Activated T-helper 17 cell treated with anti-CD3 and anti-CD28 coated beads, Interleukin-2, amount 50 U/mL, for 72 hours (primary cell): ENCODE measurements at regions not wholly inside any gene's neighbourhood (a gene's known extent, or its start where the extent isn't known, plus 50 kb on each side); places are given as distances from the start of the nearest gene placed in this dataset.
"Not testable (repeated sequence)": the region's sequence is repeated elsewhere in the genome, so short reads cannot be mapped to it uniquely, and the experiment has no call there.

Experiments used
- ATAC-seq: fragments of 150-1000 bp; cut with Tn5 transposase; replicated peaks from 2 replicates; pipeline ENCODE4 v1.10.0; 2021; ENCODE audit warnings: mild to moderate bottlenecking, moderate library complexity
- H3K27ac Mint-ChIP-seq: one replicate; pipeline ENCODE4 v1.8.0; 2022; ENCODE audit warnings: mixed read lengths
- H3K27me3 Mint-ChIP-seq: one replicate; pipeline ENCODE4 v1.8.0; 2022; ENCODE audit warnings: mixed read lengths
- H3K36me3 Mint-ChIP-seq: one replicate; pipeline ENCODE4 v1.8.0; 2022; ENCODE audit warnings: low read depth, mild to moderate bottlenecking, mixed read lengths
- H3K4me1 Mint-ChIP-seq: one replicate; pipeline ENCODE4 v1.8.0; 2022; ENCODE audit warnings: mixed read lengths
- H3K4me3 Mint-ChIP-seq: one replicate; pipeline ENCODE4 v1.8.0; 2022; ENCODE audit warnings: mild to moderate bottlenecking, mixed read lengths
- H3K9me3 Mint-ChIP-seq: one replicate; pipeline ENCODE4 v1.8.0; 2022; ENCODE audit warnings: mixed read lengths

DNA sequence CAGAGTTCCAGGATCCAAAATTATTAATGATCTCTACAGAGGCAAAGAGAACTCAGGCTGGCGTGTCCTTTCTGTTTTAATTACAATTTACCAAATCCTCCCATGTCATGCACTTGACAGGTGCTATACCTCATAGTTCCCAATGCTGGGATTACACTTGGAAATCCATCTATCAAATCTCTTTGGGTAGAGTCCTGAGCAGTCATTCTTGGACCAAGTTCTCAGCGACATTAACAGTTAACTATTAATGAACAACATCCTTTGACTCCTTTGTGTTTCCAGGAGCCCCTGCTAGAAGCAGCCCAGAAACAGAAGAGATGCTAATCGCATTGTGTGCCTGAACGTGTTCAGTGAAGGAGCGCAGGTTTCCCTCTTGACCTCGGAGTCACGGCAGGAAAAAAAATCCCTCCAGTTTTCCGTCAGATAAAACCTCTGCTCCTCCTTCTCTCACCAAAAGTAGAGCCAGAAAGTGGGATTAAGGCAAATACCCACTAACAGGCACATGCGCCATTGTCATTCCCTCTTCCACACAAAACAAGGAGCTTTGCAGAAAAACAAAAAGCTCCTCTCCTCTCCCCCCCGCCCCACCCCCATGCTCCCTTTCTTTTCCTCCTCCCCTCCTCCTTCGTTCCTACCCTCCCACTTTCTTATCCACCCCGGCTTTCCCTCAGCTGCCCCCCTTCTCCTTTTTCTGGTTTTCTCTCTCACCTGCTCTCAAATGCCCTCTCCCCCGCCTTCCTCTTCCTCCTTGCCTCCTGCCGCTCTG lies 224.7 kb downstream of the ZIC5 start:
- Mint-ChIP-seq H3K27me3 (no peaks in the 10 kb centered on the region), H3K27ac (no peak overlapping the region), H3K9me3 (no peaks in the 10 kb centered on the region), H3K4me3 (no peak overlapping the region), H3K36me3 (no peaks in the 10 kb centered on the region), H3K4me1 (no peaks in the 10 kb centered on the region)
- ATAC-seq = no peak

GRCh38 chr13:99743094-99743493 lies 228.5 kb downstream of the ZIC5 start:
- ATAC-seq = no peak

DNA sequence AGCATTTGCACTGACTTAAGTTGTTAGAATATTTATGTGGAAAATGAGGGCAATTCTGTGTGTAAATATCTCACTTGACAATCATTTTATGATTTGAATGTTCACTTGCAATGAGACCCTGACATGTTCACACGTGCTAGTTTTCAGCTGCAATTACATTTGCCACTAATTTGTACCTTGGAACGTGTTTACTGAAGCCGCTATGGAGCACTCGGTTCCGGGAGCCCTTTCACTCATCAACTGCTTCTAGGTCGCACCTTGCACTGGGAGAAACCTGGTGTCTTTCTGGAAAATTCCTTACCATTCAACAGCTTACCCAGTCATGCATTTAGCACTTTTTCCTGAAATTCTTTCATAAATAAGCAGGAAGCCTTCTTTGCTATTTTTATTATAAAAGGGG lies 229.6 kb downstream of the ZIC5 start:
- no peak overlapping the region for H3K4me3 Mint-ChIP-seq
- no peaks in the 10 kb centered on the region for H3K36me3 Mint-ChIP-seq
- no peaks in the 10 kb centered on the region for H3K4me1 Mint-ChIP-seq
- no peaks in the 10 kb centered on the region for H3K9me3 Mint-ChIP-seq
- ATAC-seq = no peak
- no peaks in the 10 kb centered on the region for H3K27me3 Mint-ChIP-seq
- no peak overlapping the region for H3K27ac Mint-ChIP-seq

More at GRCh38 chr13:99743094-99743493, 228.5 kb downstream of the ZIC5 start:
- H3K4me1 Mint-ChIP-seq = no peaks in the 10 kb centered on the region
- H3K36me3 Mint-ChIP-seq = no peaks in the 10 kb centered on the region
- no peak overlapping the region for H3K27ac Mint-ChIP-seq
- no peaks in the 10 kb centered on the region for H3K9me3 Mint-ChIP-seq
- H3K4me3 Mint-ChIP-seq = no peak overlapping the region
- H3K27me3 Mint-ChIP-seq = no peaks in the 10 kb centered on the region

DNA sequence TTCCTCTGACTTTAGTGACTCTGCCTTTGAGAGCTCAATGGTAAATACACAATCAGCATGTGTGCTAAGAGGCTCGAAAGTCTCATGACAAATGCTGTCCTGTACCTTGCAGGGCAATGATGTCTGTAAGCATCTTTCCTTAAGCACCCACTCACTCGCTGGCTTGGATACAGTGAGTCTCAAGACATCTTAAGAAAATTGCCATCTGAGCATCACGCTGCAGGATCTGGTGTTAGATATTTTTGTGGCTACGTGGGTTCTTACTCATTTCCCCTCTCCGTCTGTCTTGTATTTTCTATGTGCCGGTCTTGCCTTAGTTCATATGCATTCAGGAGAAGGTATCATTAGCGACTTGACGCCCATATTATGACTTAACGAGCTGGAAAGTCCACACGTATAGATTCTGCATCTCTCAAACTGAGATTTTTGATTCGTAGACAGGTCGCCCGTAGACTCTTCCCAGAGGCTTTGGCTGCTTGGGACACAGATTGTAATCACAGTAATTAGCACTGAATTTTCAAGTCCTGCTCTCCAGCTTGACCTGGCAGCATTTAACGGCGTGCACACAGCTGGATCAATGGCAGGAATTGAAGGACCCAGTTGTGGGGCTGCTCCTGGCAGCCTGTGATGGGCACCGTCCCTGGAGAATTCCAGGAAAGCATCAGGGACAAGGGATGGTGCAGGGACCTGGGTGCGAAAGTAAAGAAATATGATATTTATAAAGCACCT lies 231.2 kb downstream of the ZIC5 start:
- Mint-ChIP-seq H3K4me3 (no peak overlapping the region), H3K36me3 (no peaks in the 10 kb centered on the region), H3K27ac (no peak overlapping the region), H3K27me3 (no peaks in the 10 kb centered on the region), H3K4me1 (no peaks in the 10 kb centered on the region), H3K9me3 (no peaks in the 10 kb centered on the region)
- no peak for ATAC-seq

DNA sequence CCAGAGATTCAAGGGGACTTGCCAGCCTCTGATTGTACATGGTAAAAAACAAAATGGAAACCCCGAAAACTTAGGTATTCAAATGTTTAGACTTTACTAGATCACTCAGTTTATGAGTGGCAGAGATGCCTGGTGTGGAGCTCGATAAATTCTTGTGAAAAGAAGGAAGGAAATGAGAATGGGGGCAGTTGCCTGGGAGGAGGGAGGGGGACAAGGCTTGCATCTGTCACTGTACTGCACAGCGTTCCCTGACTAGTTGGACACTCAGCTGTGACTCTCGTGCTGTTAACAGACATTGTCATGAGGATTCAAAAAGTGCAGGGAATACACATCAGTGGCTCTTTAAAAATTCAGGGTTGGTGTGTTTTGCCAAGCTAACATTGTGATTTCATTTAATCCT lies 232.9 kb downstream of the ZIC5 start:
- H3K9me3 Mint-ChIP-seq = no peaks in the 10 kb centered on the region
- ATAC-seq = no peak
- no peak overlapping the region for H3K27ac Mint-ChIP-seq
- H3K36me3 Mint-ChIP-seq = no peaks in the 10 kb centered on the region
- H3K27me3 Mint-ChIP-seq = no peaks in the 10 kb centered on the region
- no peak overlapping the region for H3K4me3 Mint-ChIP-seq
- H3K4me1 Mint-ChIP-seq = no peaks in the 10 kb centered on the region

DNA sequence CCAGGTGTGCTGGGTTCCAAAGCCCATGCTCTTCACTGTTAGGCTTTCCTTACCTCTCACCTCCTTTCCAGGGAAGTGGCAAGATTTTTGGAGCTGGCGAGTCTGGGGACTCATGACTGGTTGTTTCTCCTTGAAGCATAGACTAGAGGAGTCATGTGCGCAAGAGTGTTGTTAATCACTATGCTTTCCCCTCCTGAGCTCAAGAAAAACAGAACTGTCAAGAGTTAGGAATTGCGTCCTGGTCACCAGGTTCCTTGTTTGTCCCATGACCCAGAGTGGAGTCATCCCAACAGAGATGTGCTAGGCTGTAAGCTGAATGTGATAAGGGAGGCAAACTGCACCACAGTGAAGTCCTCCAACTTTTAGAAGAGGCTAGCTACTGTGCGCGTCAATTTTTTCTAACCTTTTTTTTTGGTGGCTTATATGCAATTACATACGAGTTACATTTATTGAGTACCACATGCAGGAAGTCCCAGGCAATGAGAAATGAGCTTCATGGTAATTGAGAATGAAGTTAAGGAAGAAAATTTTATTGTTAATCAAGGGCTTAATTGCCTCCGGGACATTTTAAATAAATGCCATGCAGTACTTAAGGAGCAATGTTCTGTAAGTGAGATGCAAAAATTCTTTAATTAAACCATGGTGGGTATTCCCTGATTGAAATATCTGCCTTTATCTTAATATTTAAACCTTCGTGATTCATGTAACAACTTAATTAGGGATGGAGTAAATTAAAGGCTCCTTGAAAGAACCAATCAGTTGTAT lies 233.9 kb downstream of the ZIC5 start:
- no peak overlapping the region for H3K4me3 Mint-ChIP-seq
- H3K27me3 Mint-ChIP-seq = no peaks in the 10 kb centered on the region
- no peak overlapping the region for H3K27ac Mint-ChIP-seq
- no peak for ATAC-seq
- H3K4me1 Mint-ChIP-seq = no peaks in the 10 kb centered on the region
- H3K9me3 Mint-ChIP-seq = no peaks in the 10 kb centered on the region
- H3K36me3 Mint-ChIP-seq = no peaks in the 10 kb centered on the region

GRCh38 chr13:99736541-99736940 lies 235.0 kb downstream of the ZIC5 start:
- H3K9me3 Mint-ChIP-seq = no peaks in the 10 kb centered on the region
- ATAC-seq = no peak
- H3K4me3 Mint-ChIP-seq = no peak overlapping the region
- H3K27ac Mint-ChIP-seq = no peak overlapping the region
- H3K27me3 Mint-ChIP-seq = no peaks in the 10 kb centered on the region
- no peaks in the 10 kb centered on the region for H3K36me3 Mint-ChIP-seq
- no peaks in the 10 kb centered on the region for H3K4me1 Mint-ChIP-seq

DNA sequence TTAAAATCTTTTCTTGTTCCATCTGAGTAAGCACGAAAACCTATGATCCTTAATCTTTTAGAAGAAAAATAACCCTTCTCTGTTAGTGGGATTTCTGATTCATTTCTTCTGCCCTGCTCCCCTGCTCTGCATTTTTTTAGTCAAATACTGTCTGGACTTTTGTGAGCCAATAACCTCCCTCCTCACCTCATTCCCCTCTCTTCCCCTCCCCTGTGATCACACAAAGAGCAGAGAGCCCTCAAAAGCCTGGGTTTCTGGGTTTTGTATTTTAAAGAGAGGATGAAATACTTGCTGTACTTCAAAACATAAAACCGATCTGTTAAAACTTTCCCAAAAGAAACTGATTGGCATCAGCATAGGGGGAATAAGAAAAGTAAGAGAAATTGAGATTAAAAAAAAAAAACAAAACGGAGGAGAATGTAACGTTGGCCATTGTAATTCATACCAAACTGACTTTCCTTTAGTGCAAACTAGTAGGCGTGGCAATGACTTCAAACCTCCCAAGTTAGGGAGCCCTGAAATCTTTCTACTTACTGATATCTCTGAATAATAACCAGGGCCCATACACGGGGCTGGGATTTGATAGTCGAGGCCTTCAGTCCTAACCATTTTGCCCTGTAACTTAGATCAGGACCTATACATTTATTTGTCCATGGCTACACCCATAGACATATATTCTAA lies 232.9 kb downstream of the TM9SF2 start:
- no peak overlapping the region for H3K27ac Mint-ChIP-seq
- no peaks in the 10 kb centered on the region for H3K9me3 Mint-ChIP-seq
- H3K27me3 Mint-ChIP-seq = no peaks in the 10 kb centered on the region
- no peak for ATAC-seq
- no peaks in the 10 kb centered on the region for H3K36me3 Mint-ChIP-seq
- H3K4me1 Mint-ChIP-seq = no peaks in the 10 kb centered on the region
- no peak overlapping the region for H3K4me3 Mint-ChIP-seq

GRCh38 chr13:99733346-99733745 lies 232.1 kb downstream of the TM9SF2 start:
- no peaks in the 10 kb centered on the region for H3K9me3 Mint-ChIP-seq
- H3K36me3 Mint-ChIP-seq = no peaks in the 10 kb centered on the region
- H3K27me3 Mint-ChIP-seq = no peaks in the 10 kb centered on the region
- no peak for ATAC-seq
- no peaks in the 10 kb centered on the region for H3K4me1 Mint-ChIP-seq
- no peak overlapping the region for H3K4me3 Mint-ChIP-seq
- H3K27ac Mint-ChIP-seq = no peak overlapping the region

DNA sequence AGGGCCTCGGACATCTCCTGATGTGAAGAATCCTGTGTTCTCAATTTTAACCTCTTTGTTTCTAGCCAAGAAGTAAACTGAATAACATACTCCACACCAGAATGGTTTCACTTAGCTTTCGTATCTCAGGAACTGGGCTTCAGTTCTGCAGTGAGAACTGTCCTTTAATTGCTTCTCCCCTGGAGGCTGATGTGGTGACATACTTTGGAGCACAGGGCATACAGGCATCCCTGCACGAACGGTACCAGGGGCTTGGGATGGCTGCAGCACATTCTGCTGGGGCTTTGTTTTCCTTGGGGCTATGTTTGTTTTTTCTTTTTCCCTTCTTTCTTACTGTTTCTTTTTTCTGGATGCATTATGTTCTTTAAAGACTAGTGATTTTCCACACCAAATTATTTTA lies 230.5 kb downstream of the TM9SF2 start:
- Mint-ChIP-seq H3K27me3 (no peaks in the 10 kb centered on the region), H3K4me1 (no peaks in the 10 kb centered on the region), H3K9me3 (no peaks in the 10 kb centered on the region), H3K4me3 (no peak overlapping the region), H3K36me3 (no peaks in the 10 kb centered on the region), H3K27ac (no peak overlapping the region)
- no peak for ATAC-seq

DNA sequence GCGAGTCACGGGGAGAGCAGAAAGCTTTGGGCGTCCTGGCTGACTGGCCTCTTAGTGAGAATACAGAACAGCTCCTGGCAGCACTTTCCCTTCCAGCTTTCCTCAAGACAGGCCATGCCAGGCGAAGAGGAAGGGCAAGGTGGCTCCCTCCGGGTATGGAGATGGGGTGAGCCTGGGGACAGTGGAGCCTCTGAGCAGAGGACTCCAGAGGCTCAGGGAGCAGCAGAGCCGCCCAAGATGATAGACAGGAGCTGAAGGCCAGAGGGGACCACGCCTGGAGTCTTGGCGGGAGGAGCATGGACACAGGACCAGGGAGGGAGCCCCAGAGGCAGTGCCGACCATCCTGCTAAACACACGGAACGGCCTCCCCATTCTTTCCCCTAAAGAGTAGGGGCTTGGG lies 229.1 kb downstream of the TM9SF2 start:
- Mint-ChIP-seq H3K27ac (no peak overlapping the region), H3K36me3 (no peaks in the 10 kb centered on the region), H3K9me3 (no peaks in the 10 kb centered on the region), H3K27me3 (no peaks in the 10 kb centered on the region), H3K4me1 (no peaks in the 10 kb centered on the region), H3K4me3 (no peak overlapping the region)
- ATAC-seq = no peak

DNA sequence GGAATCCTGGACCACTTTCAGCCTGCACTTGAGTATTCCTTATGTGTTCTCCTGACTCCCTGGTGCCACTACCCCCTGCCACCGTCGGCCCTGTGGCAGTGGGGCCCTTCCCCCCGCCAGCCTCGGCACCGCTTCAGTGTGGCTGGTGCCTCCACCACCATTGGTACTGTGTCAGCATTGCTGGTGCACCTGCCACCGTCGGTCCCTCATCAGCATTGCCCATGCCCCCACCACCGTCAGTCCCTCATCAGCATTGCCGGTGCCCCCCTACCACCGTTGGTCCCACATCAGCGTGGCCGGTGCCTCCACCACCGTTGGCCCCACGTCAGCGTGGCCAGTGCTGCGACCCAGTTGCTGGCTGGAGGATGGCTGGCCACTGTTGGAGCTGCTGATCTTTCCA lies 228.5 kb downstream of the TM9SF2 start:
- no peak for ATAC-seq
- no peak overlapping the region for H3K27ac Mint-ChIP-seq
- H3K27me3 Mint-ChIP-seq = no peaks in the 10 kb centered on the region
- no peak overlapping the region for H3K4me3 Mint-ChIP-seq
- no peaks in the 10 kb centered on the region for H3K4me1 Mint-ChIP-seq
- no peaks in the 10 kb centered on the region for H3K9me3 Mint-ChIP-seq
- H3K36me3 Mint-ChIP-seq = no peaks in the 10 kb centered on the region

GRCh38 chr13:99727651-99728050 lies 226.4 kb downstream of the TM9SF2 start:
- H3K4me1 Mint-ChIP-seq, H3K9me3 Mint-ChIP-seq, H3K4me3 Mint-ChIP-seq, H3K27me3 Mint-ChIP-seq, H3K36me3 Mint-ChIP-seq, H3K27ac Mint-ChIP-seq, ATAC-seq: not testable (repeated sequence)

DNA sequence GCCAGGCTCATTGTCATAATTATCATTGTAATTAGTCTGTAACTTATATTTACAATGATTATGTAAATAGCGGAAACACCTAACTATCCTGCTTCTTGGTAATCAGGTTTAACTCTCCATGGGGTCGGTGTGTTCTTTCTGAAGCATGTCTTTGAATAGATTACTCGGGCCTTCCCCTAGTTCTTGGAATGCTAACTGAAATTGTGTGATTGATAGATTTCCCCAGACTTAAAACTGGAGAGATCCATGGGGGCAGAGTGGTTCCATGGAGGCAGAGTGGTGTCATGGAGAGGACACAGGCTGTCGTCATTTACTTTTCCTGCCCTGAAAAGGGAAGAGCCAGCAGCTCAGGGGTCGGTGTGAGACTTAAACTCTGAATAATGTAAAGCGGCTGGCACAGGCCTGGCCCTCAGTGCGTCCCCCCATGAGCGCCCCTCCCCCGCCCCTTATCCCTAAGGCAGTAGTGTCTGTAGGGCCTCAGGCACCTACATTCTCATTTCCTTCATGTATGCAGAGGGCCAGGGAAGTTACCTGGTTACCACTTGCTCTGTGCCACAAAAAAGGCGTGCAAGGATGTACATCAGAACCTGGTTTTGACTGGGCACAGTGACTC lies 225.1 kb downstream of the TM9SF2 start:
- no peaks in the 10 kb centered on the region for H3K4me1 Mint-ChIP-seq
- no peaks in the 10 kb centered on the region for H3K9me3 Mint-ChIP-seq
- H3K27me3 Mint-ChIP-seq = no peaks in the 10 kb centered on the region
- H3K4me3 Mint-ChIP-seq = no peak overlapping the region
- H3K27ac Mint-ChIP-seq = no peak overlapping the region
- ATAC-seq = no peak
- H3K36me3 Mint-ChIP-seq = no peaks in the 10 kb centered on the region
